Activated naive CD8-positive, alpha-beta T cell (primary cell): ENCODE measurements at regions not wholly inside any gene's neighbourhood (a gene's known extent, or its start where the extent isn't known, plus 50 kb on each side); places are given as distances from the start of the nearest gene placed in this dataset.
"Not testable (repeated sequence)": the region's sequence is repeated elsewhere in the genome, so short reads cannot be mapped to it uniquely, and the experiment has no call there.

ENCODE experiments used
- H3K27ac Mint-ChIP-seq: one replicate; pipeline ENCODE4 v1.8.0; 2021; ENCODE audit warnings: mixed read lengths
- H3K27me3 Mint-ChIP-seq: one replicate; pipeline ENCODE4 v1.8.0; 2021; ENCODE audit warnings: mixed read lengths
- H3K36me3 Mint-ChIP-seq: one replicate; pipeline ENCODE4 v1.8.0; 2021; ENCODE audit warnings: mixed read lengths
- H3K4me1 Mint-ChIP-seq: one replicate; pipeline ENCODE4 v1.8.0; 2021; ENCODE audit warnings: low read depth, mixed read lengths
- H3K4me3 Mint-ChIP-seq: one replicate; pipeline ENCODE4 v1.8.0; 2021; ENCODE audit warnings: mild to moderate bottlenecking, mixed read lengths
- H3K9me3 Mint-ChIP-seq: one replicate; pipeline ENCODE4 v1.8.0; 2021; ENCODE audit warnings: low read depth, mixed read lengths

DNA sequence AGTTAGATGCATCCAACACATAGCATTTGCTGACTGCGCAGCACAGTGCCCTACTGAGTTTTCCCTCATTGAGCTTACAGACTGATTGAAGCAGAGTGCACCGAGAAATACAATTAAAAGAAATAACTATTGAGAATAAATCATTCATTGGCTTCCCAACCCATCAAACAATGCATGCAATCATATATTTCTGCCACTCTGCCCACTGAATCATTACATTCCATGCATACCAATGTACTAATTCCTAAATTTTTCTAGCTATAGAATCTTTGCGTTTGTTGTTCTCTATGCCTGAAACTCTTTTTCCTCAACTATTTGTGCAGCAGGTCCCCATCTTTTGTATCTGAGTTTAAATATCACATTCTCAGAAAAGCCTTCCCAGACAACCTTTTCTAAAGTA, 783.8 kb downstream of the SORCS1 start:
- no peak overlapping the region for H3K27ac Mint-ChIP-seq
- H3K9me3 Mint-ChIP-seq = peaks cover 13% of the 10 kb centered on the region
- no peaks in the 10 kb centered on the region for H3K27me3 Mint-ChIP-seq
- H3K4me1 Mint-ChIP-seq = no peaks in the 10 kb centered on the region
- H3K4me3 Mint-ChIP-seq = no peak overlapping the region
- H3K36me3 Mint-ChIP-seq = no peaks in the 10 kb centered on the region

DNA sequence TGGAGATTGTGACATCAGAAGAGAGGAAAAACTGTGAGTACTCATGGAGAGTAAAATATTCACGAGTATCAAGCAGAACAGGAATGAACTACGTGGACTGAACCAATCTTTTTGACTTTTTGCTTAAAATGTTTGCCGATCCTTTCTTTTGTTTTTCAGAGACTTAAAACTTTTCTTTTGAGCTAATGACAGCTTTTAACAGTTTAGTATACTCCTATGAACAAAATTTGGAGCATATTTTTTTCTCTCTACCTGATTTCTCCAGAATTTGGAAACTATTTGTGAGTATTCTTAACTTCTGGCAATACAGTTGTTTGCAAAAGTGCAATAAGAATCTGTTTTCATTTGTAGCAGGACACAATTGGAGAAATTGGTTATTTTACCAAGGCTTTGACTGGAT, 786.3 kb downstream of the SORCS1 start:
- Mint-ChIP-seq H3K4me1 (no peaks in the 10 kb centered on the region), H3K36me3 (no peaks in the 10 kb centered on the region), H3K27me3 (no peaks in the 10 kb centered on the region), H3K9me3 (peaks cover 24% of the 10 kb centered on the region), H3K4me3 (no peak overlapping the region), H3K27ac (no peak overlapping the region)

GRCh38 chr10:106370751-106371150, 793.8 kb downstream of the SORCS1 start:
- H3K4me3 Mint-ChIP-seq = no peak overlapping the region
- H3K4me1 Mint-ChIP-seq = no peaks in the 10 kb centered on the region
- H3K27ac Mint-ChIP-seq = no peak overlapping the region
- no peaks in the 10 kb centered on the region for H3K27me3 Mint-ChIP-seq
- H3K9me3 Mint-ChIP-seq = peaks cover 11% of the 10 kb centered on the region
- no peaks in the 10 kb centered on the region for H3K36me3 Mint-ChIP-seq

DNA sequence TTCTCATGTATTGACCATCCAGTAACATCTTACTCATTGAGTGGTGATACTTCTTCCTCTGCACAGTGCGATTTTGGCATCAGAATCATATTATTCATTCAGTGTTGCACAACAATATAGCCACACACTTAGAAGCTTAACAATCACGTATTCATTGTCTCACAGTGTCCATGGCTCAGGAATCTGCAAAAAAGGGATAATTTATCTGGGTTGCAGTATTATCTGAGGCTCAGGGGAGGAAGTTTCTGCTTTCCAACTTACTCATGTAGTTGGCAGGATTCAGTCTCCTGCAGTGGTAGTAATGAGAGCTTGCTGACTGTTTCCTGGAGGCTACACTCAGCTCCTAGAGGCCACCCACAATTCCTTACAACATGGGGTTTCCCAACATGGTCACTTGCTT, 803.6 kb downstream of the SORCS1 start:
- peaks cover 14% of the 10 kb centered on the region for H3K9me3 Mint-ChIP-seq
- no peaks in the 10 kb centered on the region for H3K4me1 Mint-ChIP-seq
- no peak overlapping the region for H3K4me3 Mint-ChIP-seq
- no peaks in the 10 kb centered on the region for H3K36me3 Mint-ChIP-seq
- no peak overlapping the region for H3K27ac Mint-ChIP-seq
- H3K27me3 Mint-ChIP-seq = no peaks in the 10 kb centered on the region

DNA sequence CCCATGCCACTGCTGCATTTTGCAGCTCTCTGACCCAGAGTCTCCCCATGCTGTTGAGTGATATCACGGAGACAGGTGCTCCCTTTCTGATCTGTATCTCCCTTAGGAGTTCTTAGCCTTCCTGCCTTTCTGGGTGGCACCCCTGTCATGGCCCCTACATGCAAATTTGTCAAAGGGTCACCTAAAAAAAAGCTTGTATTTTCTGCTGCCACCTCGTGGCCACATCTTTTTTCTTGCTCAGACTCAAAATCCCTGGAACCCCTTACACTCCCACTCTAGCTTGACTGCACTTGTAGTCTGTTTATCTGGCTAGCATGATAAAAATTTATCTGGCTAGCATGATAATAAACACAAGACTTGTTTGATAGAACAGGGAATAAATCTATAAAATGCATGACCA, 809.1 kb downstream of the SORCS1 start:
- H3K27ac Mint-ChIP-seq = no peak overlapping the region
- H3K4me1 Mint-ChIP-seq = no peaks in the 10 kb centered on the region
- no peak overlapping the region for H3K4me3 Mint-ChIP-seq
- H3K9me3 Mint-ChIP-seq = peaks cover 4% of the 10 kb centered on the region
- no peaks in the 10 kb centered on the region for H3K36me3 Mint-ChIP-seq
- no peaks in the 10 kb centered on the region for H3K27me3 Mint-ChIP-seq

- Mint-ChIP-seq H3K27me3 (no peaks in the 10 kb centered on the region), H3K27ac (no peak overlapping the region), H3K36me3 (no peaks in the 10 kb centered on the region), H3K4me3 (no peak overlapping the region), H3K4me1 (no peaks in the 10 kb centered on the region), H3K9me3 (peaks cover 11% of the 10 kb centered on the region)
Measured at GRCh38 chr10:106348933-106349332, 815.6 kb downstream of the SORCS1 start.

DNA sequence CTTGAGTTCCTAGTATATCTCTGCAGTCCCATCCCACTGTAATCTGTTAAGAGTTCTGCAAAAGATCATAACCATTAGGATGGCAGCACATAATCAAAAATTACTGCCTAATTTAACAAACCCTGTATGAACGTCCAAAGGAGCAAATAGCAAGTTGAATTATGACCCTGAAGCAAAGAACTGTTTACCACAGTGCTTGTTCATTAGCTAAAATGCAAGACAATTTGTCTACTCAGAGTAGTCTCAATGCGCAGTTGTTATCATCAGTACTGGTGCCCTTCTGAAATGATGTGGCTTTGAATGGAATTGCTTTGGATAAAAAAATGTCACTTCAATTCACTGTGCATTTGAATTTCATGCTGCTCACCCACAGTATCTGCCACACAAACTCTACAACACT, 817.0 kb downstream of the SORCS1 start:
- Mint-ChIP-seq H3K27ac (no peak overlapping the region), H3K27me3 (no peaks in the 10 kb centered on the region), H3K4me1 (no peaks in the 10 kb centered on the region), H3K36me3 (no peaks in the 10 kb centered on the region), H3K9me3 (peaks cover 11% of the 10 kb centered on the region), H3K4me3 (no peak overlapping the region)

DNA sequence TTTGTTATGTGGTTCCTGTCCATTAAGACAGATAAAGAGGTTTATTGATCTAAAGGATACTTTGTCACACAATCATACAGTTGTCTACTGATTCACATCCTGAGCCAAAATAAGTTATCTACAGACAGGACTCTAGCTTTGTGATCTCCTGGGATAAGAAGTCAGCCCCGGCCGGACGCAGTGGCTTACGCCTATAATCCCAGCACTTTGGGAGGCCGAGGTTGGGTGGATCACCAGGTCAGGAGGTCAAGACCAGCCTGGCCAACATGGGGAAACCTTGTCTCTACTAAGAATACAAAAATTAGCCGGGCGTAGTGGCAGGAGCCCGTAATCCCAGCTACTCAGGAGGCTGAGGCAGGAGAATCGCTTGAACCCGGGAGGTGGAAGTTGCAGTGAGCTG, 821.0 kb downstream of the SORCS1 start:
- not testable (repeated sequence) for H3K9me3 Mint-ChIP-seq, H3K4me3 Mint-ChIP-seq, H3K27me3 Mint-ChIP-seq, H3K36me3 Mint-ChIP-seq, H3K27ac Mint-ChIP-seq, H3K4me1 Mint-ChIP-seq

DNA sequence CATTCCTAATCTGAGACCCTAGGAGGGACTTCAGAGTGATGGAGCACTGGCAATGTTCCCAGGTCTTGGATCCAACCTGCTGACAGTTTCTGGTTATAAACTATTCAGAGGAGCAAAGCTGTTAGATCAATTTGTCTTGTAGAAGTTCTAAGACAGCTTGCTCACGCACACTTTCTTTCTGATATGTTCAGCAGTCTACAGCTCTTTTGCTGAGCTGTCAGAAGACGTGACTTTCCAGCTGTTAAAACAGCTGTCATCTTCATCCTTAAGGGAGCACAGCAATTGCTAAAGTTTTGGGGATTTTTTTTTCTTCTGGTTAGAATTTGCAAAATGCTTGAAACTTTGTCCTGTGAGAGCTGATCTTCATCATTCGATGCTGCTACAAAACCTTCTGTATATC, 823.1 kb downstream of the SORCS1 start:
- Mint-ChIP-seq H3K9me3 (peaks cover 3% of the 10 kb centered on the region), H3K4me3 (no peak overlapping the region), H3K36me3 (no peaks in the 10 kb centered on the region), H3K27ac (no peak overlapping the region), H3K27me3 (no peaks in the 10 kb centered on the region), H3K4me1 (no peaks in the 10 kb centered on the region)

- Mint-ChIP-seq H3K36me3 (no peaks in the 10 kb centered on the region), H3K27me3 (no peaks in the 10 kb centered on the region), H3K4me1 (no peaks in the 10 kb centered on the region), H3K9me3 (peaks cover 3% of the 10 kb centered on the region), H3K4me3 (no peak overlapping the region), H3K27ac (no peak overlapping the region)
Measured at GRCh38 chr10:106338486-106338885, 826.0 kb downstream of the SORCS1 start.

- no peaks in the 10 kb centered on the region for H3K4me1 Mint-ChIP-seq
- H3K36me3 Mint-ChIP-seq = no peaks in the 10 kb centered on the region
- H3K4me3 Mint-ChIP-seq = no peak overlapping the region
- H3K9me3 Mint-ChIP-seq = peaks cover 3% of the 10 kb centered on the region
- H3K27ac Mint-ChIP-seq = no peak overlapping the region
- no peaks in the 10 kb centered on the region for H3K27me3 Mint-ChIP-seq
Measured at GRCh38 chr10:106336874-106337273, 827.6 kb downstream of the SORCS1 start.

GRCh38 chr10:106327747-106328146, 836.8 kb downstream of the SORCS1 start:
- Mint-ChIP-seq H3K27me3 (no peaks in the 10 kb centered on the region), H3K4me1 (no peaks in the 10 kb centered on the region), H3K9me3 (peaks cover 15% of the 10 kb centered on the region), H3K27ac (no peak overlapping the region), H3K4me3 (no peak overlapping the region), H3K36me3 (no peaks in the 10 kb centered on the region)

DNA sequence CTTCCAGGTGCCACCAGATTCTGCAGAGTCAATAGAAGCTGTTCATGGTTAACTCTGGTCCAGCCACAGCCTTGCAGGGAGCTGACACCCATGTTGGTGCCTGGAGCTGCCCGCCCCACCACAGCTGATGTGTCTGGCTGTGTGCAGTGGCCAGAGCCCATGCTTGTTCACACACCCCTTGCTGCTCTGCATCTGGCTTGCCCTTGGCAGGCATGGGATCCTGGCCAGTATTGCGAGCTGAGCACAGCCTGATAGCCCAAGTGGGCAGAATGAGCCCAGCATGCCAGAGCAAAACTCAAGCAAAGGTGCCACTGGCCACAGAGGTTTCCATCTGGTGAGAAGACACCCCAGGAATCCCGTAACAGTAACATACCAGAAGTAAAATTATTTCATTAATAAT, 843.6 kb downstream of the SORCS1 start:
- Mint-ChIP-seq H3K4me1 (no peaks in the 10 kb centered on the region), H3K4me3 (no peak overlapping the region), H3K27ac (no peak overlapping the region), H3K9me3 (peaks cover 9% of the 10 kb centered on the region), H3K36me3 (no peaks in the 10 kb centered on the region), H3K27me3 (no peaks in the 10 kb centered on the region)

DNA sequence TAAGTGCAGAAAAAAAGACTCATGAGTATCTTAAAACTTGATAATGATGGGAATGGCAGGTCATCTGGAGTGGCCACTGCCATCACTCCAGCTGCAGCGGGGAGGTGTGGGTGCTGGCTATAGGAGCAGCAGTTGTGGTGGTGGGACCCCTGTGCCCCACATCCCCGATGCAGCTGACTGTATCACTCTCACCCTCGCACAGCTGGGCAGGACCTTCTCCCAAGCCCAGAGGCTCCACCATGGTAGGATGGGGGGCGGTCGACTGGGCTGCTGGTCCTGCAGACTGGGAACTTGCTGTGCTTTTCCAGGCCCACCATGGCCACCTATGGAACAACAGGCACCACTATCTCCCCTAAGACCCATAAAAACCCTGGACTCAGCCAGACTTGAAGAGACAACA, 844.4 kb downstream of the SORCS1 start:
- no peak overlapping the region for H3K4me3 Mint-ChIP-seq
- H3K27ac Mint-ChIP-seq = no peak overlapping the region
- no peaks in the 10 kb centered on the region for H3K4me1 Mint-ChIP-seq
- no peaks in the 10 kb centered on the region for H3K36me3 Mint-ChIP-seq
- peaks cover 6% of the 10 kb centered on the region for H3K9me3 Mint-ChIP-seq
- no peaks in the 10 kb centered on the region for H3K27me3 Mint-ChIP-seq

DNA sequence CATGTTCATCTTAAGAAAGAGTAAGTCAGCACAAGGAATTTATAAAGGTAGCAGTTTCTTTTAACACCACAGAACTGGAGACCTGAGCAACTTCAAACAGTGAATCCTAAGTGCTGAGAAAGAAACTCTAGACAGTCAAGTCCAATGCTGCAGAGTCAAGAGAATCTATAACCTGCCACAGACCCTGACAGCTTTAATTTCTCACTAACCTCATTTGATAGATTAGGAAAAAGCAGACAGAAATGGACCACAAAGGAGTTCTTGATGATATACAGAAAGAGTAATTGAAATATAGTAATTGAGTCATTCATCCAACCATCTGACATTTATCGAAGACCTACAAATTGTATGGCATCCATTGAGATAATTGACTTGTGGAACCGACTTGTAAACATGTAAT, 847.0 kb downstream of the SORCS1 start:
- H3K27ac Mint-ChIP-seq = no peak overlapping the region
- peaks cover 3% of the 10 kb centered on the region for H3K9me3 Mint-ChIP-seq

DNA sequence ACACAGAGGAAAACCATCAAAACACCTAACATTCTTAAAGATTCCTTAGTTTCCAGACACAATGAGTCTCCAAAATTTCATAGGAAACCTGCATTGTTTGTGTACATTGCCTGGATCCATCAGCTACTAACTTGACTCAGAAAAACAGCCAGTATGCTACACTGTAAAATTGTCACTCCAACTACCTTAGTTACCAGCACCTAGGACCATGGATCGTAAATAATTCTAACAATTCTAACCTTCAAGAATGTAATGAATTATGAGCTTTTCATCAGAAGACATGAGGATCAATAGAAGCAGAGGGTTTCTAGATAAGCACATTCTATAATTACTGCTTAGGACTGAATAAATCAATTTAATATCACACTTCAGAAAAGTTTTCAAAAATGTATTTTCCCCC, 851.5 kb downstream of the SORCS1 start:
- Mint-ChIP-seq H3K9me3 (peaks cover 10% of the 10 kb centered on the region), H3K4me1 (no peaks in the 10 kb centered on the region), H3K27me3 (no peaks in the 10 kb centered on the region), H3K27ac (no peak overlapping the region), H3K4me3 (no peak overlapping the region), H3K36me3 (no peaks in the 10 kb centered on the region)

More for the DNA sequence above, 847.0 kb downstream of the SORCS1 start:
- Mint-ChIP-seq H3K4me3 (no peak overlapping the region), H3K36me3 (no peaks in the 10 kb centered on the region), H3K27me3 (no peaks in the 10 kb centered on the region), H3K4me1 (no peaks in the 10 kb centered on the region)

DNA sequence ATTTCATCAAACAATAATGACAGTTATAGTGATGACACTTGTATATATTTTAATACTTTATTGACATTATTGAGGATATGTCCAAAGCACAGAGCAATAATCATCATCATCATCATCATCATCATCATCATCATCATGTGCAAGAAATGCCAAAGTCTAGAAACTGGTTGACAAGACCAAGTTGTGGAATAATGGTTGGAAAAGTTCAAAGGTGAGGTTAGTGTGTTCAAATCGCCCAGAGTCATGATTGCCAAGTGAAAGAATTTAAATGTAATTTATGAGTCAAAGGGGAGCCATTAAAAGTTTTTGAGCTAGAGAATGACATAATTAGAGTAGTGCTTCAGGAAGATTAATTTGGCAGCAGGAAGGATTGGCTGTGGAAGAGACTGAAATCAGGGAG, 852.4 kb downstream of the SORCS1 start:
- Mint-ChIP-seq H3K4me3 (no peak overlapping the region), H3K27ac (no peak overlapping the region), H3K36me3 (no peaks in the 10 kb centered on the region), H3K9me3 (peaks cover 10% of the 10 kb centered on the region), H3K4me1 (no peaks in the 10 kb centered on the region), H3K27me3 (no peaks in the 10 kb centered on the region)
